GM18519 (cell line): ENCODE measurements at regions not wholly inside any gene's neighbourhood (a gene's known extent, or its start where the extent isn't known, plus 50 kb on each side); places are given as distances from the start of the nearest gene placed in this dataset.
"Not testable (repeated sequence)": the region's sequence is repeated elsewhere in the genome, so short reads cannot be mapped to it uniquely, and the experiment has no call there.

Experiments used
- ATAC-seq: cut with Tn5 transposase; IDR thresholded peaks from one replicate; pipeline ENCODE4 v1.9.1; 2021; ENCODE audit warnings: mild to moderate bottlenecking, moderate library complexity; ENCODE audit not compliant: unreplicated experiment, low FRiP score

GRCh38 chrX:106220177-106220576, 52.1 kb downstream of the PWWP3B start:
- ATAC-seq = no peak

DNA sequence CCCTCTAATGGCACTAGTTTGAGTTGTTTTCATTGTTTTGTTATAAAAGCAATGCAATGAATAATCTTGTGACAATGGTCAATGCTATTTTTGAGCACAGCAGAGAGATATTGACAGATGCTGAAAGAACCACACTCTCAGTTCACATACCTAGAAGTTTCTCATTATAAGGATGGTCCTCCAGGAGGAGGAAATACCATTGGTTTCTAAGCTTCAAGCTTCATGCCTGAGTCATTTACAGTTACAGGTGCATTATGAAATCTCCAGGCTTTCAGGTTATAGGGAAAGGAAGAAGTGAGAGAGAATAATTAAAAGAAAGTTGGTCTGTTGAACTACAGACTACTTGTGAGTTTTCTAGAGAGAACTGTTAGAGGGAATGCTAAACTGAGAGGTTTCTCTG, 75.3 kb downstream of the PWWP3B start:
- no peak for ATAC-seq

DNA sequence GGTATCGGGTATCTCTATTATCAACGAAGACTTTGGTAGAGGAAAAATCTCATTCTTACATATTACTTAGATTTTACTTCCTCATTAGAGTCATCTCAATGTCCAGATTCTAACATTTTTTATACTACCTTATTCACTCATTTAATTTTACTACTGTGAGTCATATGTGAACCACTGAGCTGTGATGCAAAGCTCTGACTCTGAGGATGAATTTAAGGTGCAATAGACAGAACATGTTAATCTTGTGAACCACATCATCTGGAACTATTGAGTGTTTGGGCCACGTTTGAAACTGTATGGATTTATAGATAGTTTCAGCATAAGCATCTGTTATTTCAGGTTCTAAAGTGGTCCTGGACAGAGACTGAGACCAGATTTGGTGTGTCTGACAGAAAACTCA, 78.4 kb downstream of the PWWP3B start:
- ATAC-seq = no peak

- ATAC-seq = no peak
Measured at GRCh38 chrX:106247162-106247561, 79.1 kb downstream of the PWWP3B start.

DNA sequence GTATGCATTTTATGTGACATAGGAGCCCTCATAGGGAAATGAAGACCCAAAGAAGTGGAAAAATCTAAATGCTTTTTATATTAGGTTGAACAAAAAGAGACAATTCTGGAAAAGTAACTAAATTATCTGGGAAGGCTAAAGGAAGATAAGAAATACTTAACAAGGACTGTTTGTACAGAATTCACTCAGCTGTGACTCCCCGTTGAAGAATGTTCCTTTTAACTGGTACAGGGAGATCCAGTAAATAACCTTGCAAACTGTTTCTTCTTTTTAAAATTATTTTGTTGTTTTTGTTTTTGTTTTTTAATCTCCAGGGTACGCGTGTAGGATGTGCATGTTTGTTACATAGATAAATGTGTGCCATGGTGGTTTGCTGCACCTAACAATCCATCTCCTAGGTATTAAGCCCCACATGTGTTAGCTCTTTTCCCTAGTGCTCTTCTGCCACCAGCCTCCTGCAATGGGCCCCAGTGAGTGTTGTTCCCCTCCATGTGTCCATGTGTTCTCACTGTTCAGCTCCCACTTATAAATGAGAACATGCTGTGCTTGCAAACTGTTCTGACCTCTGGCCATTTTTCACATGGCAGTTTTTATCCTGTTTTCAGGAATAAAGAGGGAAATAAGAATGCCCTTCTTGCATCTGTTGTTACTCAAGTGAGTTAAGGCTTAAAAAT, 81.7 kb downstream of the PWWP3B start:
- ATAC-seq = no peak

- ATAC-seq = no peak
Measured at GRCh38 chrX:106263817-106264216, 95.7 kb downstream of the PWWP3B start.

- ATAC-seq = not testable (repeated sequence)
Measured at GRCh38 chrX:106273947-106274587, 106.0 kb downstream of the PWWP3B start.

- ATAC-seq = not testable (repeated sequence)
Measured at GRCh38 chrX:106275172-106275571, 107.1 kb downstream of the PWWP3B start.

GRCh38 chrX:106278951-106279350, 110.8 kb downstream of the PWWP3B start:
- ATAC-seq = no peak

DNA sequence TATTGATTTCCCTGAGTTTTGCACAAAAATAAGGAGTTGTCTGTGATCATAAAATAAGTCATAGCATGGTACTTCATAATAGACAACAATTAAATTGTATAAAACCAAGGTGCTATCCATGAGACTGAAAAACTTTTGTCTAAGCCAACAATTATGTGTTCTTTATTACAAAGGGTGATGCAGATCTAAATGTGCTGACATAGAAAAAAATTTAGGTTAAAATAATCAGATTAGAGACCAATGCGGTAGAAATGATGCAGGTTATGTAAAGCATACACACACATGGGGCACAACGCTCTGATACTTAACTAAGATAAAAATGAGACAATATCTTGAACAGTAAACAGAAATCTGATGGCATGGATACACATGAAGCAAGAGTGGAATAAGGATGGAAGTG, 113.3 kb downstream of the PWWP3B start:
- no peak for ATAC-seq

DNA sequence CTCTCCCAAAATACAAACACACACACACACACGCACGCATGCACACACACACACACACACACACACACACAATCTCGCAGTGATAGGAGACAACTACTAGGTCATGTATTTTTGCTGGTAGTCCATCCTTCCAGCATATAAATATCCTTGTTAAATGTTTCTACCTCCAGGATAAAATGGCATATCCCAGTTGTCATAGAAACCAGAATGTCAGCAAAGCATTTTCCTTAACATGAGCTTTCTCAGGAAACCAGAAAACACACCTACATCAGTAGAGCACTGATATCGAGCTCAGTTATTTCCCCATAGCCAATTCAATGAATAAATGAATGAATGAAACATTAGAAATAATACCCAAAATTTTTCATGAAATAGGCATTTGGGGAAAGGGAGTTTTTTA, 115.7 kb downstream of the PWWP3B start:
- no peak for ATAC-seq

DNA sequence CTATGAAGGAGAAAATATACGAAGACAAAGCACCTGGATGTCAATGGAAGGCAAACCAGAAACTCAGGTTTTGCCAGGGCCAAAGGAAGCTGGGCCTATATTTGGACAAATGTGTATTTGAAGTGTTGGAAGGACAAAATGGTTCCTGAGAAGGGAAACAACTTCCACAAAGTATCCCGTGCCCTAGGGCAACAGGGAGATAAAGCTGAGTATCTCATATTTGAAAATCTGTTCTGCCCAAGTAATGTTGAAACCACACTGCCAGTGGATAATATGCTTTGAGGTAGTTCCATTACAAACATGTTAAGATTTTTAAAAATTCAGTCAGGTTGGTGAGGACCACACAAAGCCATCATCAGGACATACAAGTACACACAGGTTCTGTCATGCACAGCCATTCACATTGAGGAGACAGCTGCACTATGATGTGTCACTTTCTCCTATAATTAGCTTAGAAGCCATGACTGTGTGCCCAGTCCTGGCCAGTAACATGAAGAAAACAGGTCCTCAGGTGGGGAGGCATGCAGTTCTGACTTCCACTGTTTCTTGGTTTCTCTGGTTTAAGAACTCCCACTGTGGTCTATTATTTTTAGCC, 116.4 kb downstream of the PWWP3B start:
- ATAC-seq = no peak

- no peak for ATAC-seq
Measured at GRCh38 chrX:106286053-106286650, 118.0 kb downstream of the PWWP3B start.

DNA sequence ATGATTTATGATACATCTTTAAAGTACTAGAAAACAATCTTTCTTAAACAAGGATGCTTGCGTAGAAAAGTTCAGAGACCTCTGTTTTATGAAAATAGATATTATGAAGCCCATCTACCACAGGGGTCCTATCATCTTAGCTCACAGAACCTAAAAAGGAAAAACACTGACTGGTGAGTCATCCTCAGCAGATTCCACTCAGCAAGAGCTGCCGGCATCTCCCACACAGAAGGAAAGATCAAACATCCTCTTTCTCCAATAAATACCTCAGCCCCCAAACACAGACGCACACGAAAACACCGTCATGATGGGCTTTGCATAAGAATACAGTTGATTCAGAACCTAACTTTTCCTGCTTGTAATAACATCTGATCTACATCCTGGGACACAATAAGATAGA, 122.7 kb downstream of the PWWP3B start:
- ATAC-seq = not testable (repeated sequence)

DNA sequence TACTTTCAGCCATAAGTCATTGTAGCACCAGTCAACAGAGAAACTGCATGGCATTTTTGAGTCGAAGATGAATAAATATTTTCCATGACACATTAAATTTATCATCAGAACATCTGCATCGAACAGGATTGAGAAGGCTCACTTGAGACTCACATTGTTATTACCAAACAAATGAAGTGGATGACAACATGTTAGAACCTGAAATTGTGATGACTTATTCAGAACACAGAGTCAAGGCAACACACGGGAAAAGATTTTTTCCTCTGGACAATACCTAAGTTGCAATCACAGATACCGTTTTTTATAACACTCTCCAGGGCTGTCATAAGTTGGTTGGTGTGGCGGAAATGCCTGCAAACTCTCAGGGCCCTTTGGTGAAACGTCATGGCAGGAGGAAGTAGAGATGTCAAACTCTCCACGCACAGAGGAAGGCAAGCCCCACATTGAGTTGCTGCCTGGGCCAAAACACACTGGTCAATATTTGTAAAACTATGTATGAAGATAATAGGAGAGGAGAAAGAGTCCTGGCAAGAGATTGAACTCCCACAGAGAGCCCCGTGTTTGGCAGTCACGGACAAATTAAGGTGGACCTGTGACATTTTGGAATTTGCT, 123.8 kb downstream of the PWWP3B start:
- not testable (repeated sequence) for ATAC-seq

DNA sequence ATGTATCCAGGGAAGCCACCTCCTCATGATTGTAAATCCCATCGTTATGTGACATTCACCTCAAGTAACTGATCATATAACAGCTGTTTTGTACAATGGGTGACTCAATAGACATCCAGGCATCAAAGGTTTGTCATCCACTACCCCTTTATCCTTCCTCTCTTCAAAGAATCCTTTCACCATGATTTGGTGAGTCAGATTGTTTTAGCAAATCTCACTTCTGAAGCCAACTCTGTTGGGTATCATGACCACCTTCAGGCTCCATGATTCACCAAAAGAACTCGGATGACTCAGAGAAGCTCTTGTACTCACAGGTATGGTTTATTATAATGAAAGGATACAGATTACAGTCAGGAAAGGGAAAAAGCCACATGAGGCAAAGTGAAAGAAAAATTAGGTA, 132.1 kb downstream of the PWWP3B start:
- ATAC-seq = no peak

DNA sequence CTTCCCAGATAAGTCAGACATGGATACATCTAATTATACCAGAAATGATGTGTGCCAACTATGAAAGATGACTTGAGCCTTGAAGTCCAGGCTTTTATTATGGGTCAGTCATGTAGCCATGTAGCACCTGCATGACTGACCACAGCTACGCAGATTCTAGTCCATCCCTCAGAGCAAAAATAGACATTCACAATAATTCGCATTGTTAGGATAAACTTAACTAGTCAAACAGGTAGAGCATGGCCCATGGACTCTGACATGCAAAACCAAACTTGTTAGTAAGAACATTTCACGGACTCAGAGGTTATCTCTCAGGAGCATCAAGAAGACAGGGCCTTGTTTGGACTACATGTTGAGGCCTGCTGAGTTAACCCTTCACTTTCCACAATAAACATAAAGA, 132.6 kb downstream of the PWWP3B start:
- ATAC-seq = no peak

- no peak for ATAC-seq
Measured at GRCh38 chrX:106302304-106302703, 134.2 kb downstream of the PWWP3B start.

- ATAC-seq = no peak
Measured at GRCh38 chrX:106306391-106306947, 138.4 kb downstream of the PWWP3B start.

DNA sequence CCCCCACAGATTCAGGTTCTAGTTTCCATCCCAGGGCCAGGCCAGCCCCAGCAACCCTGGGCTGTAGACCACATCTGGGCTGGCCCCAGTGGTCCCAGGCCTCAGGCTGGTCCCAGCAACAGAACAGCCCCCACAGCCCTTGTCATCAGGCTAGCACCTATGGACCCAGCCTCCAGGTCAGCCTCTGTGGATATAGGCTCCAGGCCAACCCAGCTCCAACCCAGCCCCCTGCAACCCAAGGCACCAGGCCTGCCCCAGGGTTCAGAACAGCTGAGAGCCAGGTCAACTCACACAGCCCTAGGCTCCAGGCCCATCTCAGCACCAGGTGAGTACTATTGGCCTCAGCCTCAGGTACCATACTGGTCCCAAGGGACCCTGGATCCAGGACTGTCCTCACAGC, 155.3 kb downstream of the PWWP3B start:
- no peak for ATAC-seq

DNA sequence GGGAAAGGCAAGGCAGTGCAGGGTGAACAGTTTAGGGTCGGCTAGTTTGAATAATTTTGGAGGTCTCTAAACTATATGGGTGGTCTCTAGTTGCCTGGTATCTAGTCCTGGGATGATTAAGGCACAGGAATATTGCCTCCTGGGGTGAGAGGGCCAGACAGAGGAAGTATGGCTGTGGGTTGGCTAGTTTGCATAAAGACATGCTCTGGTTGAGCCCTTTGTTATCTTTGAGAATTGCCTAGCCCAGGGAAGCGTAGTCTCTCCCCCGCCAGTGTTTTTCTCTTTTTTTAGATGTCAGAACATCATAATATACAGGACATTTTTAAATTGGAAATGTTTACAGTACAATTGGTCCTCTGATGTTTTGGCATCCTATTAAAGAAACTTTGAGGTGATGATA, 163.5 kb downstream of the PWWP3B start:
- ATAC-seq = no peak
